ENCODE measurements at regions not wholly inside any gene's neighbourhood (a gene's known extent, or its start where the extent isn't known, plus 50 kb on each side); places are given as distances from the start of the nearest gene placed in this dataset.

GRCh38 chr5:56282951-56283350 is 49.8 kb upstream of the ANKRD55 start:
- no peak for DNase-seq

More at GRCh38 chr5:56282951-56283350, 49.8 kb upstream of the ANKRD55 start:
- no peak for TF ChIP-seq GATA1 (IDR thresholded peaks at IDR 0.05; ENCODE audit: low read depth, low read length)
- TF ChIP-seq POLR2A (IDR thresholded peaks at IDR 0.05; ENCODE audit: low read length), result no peak

Measured in erythroblast (primary cell).